SJSA1 (cell line): ENCODE measurements at regions not wholly inside any gene's neighbourhood (a gene's known extent, or its start where the extent isn't known, plus 50 kb on each side); places are given as distances from the start of the nearest gene placed in this dataset.
"Not testable (repeated sequence)": the region's sequence is repeated elsewhere in the genome, so short reads cannot be mapped to it uniquely, and the experiment has no call there.

Experiments used
- DNase-seq, 2 experiments: peaks; one replicate each; pipeline ENCODE4 v3.0.0-alpha.2; 2015 to 2020; ENCODE audit warnings: low spot score in 2 of 2, low read depth in 1 of 2
- H3K27ac ChIP-seq: fragments of 250-450 bp; sonication (Bioruptor Pico); 2 replicates; pipeline ENCODE4 v1.5.1; 2020; ENCODE audit warnings: mild to moderate bottlenecking, moderate library complexity
- H3K27me3 ChIP-seq: fragments of 250-450 bp; sonication (Bioruptor Pico); replicated peaks from 2 replicates; pipeline ENCODE4 v1.5.1; 2020; ENCODE audit warnings: mild to moderate bottlenecking, moderate library complexity
- H3K36me3 ChIP-seq: fragments of 250-450 bp; sonication (Bioruptor Pico); 2 replicates; pipeline ENCODE4 v1.5.1; 2020; ENCODE audit warnings: mild to moderate bottlenecking
- H3K4me1 ChIP-seq: fragments of 250-450 bp; sonication (Bioruptor Pico); replicated peaks from 2 replicates; pipeline ENCODE4 v1.6.1; 2021; ENCODE audit warnings: mild to moderate bottlenecking
- H3K4me3 ChIP-seq: fragments of 250-450 bp; sonication (Bioruptor Pico); 2 replicates; pipeline ENCODE4 v1.5.1; 2020; ENCODE audit warnings: mild to moderate bottlenecking
- H3K9me3 ChIP-seq: fragments of 250-450 bp; sonication (Bioruptor Pico); replicated peaks from 2 replicates; pipeline ENCODE4 v1.5.1; 2020; ENCODE audit warnings: mild to moderate bottlenecking

DNA sequence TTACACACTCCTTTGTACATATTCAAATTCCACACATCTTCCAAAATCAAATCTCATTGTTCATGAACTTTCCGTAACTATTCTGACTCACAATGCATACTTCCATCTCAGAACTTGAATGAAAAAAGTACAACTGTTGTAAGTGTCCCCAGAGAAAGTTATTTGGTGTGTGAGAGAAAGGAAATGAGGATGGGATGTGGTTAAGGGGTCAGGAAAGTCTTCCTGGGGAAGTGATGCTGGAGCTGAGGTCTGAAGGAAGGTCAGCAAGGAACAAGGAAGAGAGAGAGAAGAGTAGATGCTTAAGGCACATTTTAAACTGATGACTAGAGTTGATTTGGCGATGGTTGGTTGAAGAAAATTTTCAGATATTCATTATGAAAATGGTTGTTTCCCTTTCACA, 340.0 kb upstream of the STXBP6 start:
- H3K36me3 ChIP-seq: no peaks in the 10 kb centered on the region
- H3K4me1 ChIP-seq: no peaks in the 10 kb centered on the region
- H3K9me3 ChIP-seq: no peaks in the 10 kb centered on the region
- no peaks in the 10 kb centered on the region for H3K27me3 ChIP-seq
- H3K27ac ChIP-seq: no peak overlapping the region
- no peak overlapping the region for H3K4me3 ChIP-seq
- DNase-seq: no peak

GRCh38 chr14:25381498-25381897, 331.6 kb upstream of the STXBP6 start:
- H3K4me1 ChIP-seq: no peaks in the 10 kb centered on the region
- no peak overlapping the region for H3K4me3 ChIP-seq
- no peaks in the 10 kb centered on the region for H3K27me3 ChIP-seq
- DNase-seq: no peak
- H3K36me3 ChIP-seq: no peaks in the 10 kb centered on the region
- no peak overlapping the region for H3K27ac ChIP-seq
- H3K9me3 ChIP-seq: no peaks in the 10 kb centered on the region

DNA sequence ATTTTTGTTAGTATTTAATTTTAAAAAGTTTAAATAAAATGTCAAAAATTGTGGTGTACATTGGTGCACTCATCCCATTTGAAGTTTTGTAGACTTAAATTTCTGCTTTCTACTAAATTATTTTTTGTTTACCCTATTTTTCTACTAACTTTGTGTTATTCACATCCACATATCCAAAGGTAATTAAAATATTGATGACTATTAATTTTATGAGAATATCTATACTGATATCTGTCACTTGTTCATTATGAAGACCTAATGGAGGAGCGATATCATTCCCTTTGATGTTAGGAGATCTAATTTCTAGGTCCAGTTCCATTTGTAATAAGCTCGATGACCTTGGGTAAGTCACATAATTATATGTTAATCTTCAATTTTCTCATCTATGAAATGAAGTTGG, 325.7 kb upstream of the STXBP6 start:
- Histone ChIP-seq H3K4me1 (no peaks in the 10 kb centered on the region), H3K27me3 (no peaks in the 10 kb centered on the region)
- DNase-seq: no peak

GRCh38 chr14:25371068-25371467, 321.1 kb upstream of the STXBP6 start:
- Histone ChIP-seq H3K27me3 (no peaks in the 10 kb centered on the region), H3K4me1 (no peaks in the 10 kb centered on the region), H3K9me3 (no peaks in the 10 kb centered on the region), H3K36me3 (no peaks in the 10 kb centered on the region), H3K4me3 (no peak overlapping the region), H3K27ac (no peak overlapping the region)
- no peak for DNase-seq

More for the DNA sequence above, 325.7 kb upstream of the STXBP6 start:
- Histone ChIP-seq H3K27ac (no peak overlapping the region), H3K4me3 (no peak overlapping the region), H3K9me3 (no peaks in the 10 kb centered on the region), H3K36me3 (no peaks in the 10 kb centered on the region)

GRCh38 chr14:25370057-25370456, 320.1 kb upstream of the STXBP6 start:
- not testable (repeated sequence) for H3K36me3 ChIP-seq, H3K4me3 ChIP-seq, H3K27me3 ChIP-seq, DNase-seq, H3K4me1 ChIP-seq, H3K9me3 ChIP-seq, H3K27ac ChIP-seq

- Histone ChIP-seq H3K9me3 (no peaks in the 10 kb centered on the region), H3K27ac (no peak overlapping the region), H3K4me1 (no peaks in the 10 kb centered on the region), H3K36me3 (no peaks in the 10 kb centered on the region), H3K4me3 (no peak overlapping the region), H3K27me3 (no peaks in the 10 kb centered on the region)
- DNase-seq: no peak
Measured at GRCh38 chr14:25358330-25358729, 308.4 kb upstream of the STXBP6 start.

DNA sequence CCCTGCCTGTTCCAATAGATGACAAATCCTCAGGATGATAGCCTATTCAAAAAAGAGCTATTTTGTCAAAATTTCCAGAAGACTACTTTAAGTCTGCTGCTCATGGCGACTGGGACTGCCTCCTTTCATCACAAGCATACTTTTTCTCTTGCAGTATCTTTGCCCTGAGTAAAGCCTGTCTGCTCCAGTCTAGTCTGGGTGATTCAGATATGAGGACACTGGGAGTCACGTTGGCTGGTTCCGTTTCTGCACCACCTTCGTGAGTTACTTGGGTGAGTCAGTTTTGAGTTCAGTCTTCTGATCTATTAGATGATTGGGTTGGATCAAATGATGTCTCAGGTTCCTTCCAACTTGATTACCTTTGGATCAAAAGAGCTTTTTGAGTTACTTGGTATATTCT, 301.3 kb upstream of the STXBP6 start:
- Histone ChIP-seq H3K27me3 (no peaks in the 10 kb centered on the region), H3K4me1 (no peaks in the 10 kb centered on the region), H3K36me3 (no peaks in the 10 kb centered on the region), H3K4me3 (no peak overlapping the region), H3K9me3 (no peaks in the 10 kb centered on the region), H3K27ac (no peak overlapping the region)
- no peak for DNase-seq

- Histone ChIP-seq H3K27me3 (no peaks in the 10 kb centered on the region), H3K4me3 (no peak overlapping the region), H3K9me3 (no peaks in the 10 kb centered on the region), H3K27ac (no peak overlapping the region), H3K36me3 (no peaks in the 10 kb centered on the region), H3K4me1 (no peaks in the 10 kb centered on the region)
- no peak for DNase-seq
Measured at GRCh38 chr14:25350802-25351201, 300.9 kb upstream of the STXBP6 start.

DNA sequence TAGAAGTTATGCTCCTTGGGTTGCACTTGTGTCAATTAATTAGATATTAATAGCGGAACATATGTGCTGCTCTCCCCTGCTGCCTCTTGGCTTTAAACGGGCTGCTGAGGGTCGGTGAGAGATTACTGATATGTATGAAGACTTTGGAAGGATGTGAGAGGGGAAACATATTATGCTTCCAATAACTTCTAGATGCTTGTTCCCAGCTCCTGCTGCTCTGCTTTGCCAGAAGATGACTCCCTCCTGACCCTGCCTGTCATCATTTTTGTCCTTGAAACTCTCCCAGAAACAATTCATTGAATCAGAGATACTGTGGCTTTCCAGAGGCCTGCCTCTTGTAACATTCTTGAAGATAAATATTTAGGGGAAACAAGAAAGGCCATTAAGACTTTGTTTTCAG, 300.1 kb upstream of the STXBP6 start:
- Histone ChIP-seq H3K27ac (no peak overlapping the region), H3K36me3 (no peaks in the 10 kb centered on the region), H3K9me3 (no peaks in the 10 kb centered on the region), H3K4me1 (no peaks in the 10 kb centered on the region), H3K27me3 (no peaks in the 10 kb centered on the region), H3K4me3 (no peak overlapping the region)
- no peak for DNase-seq

DNA sequence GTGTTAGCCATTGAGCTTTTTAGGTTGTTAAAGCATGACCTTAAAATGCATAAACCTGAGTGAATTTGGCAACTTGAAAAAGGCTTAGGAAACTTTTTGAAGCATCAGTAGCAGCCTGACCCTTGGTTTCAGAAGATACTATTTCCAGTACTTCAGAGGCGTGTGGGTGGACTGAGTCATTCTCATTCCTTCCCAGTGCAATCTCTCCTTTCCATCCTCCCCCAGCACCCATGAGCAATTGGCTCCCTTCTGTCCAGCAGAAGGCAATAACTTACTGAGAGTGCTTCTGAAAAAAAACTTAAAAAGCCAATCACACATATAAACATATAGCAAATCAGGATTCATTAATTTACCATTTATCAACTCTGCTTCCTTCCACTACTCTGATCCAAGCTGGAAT, 299.3 kb upstream of the STXBP6 start:
- Histone ChIP-seq H3K4me3 (no peak overlapping the region), H3K4me1 (no peaks in the 10 kb centered on the region), H3K36me3 (no peaks in the 10 kb centered on the region), H3K27me3 (no peaks in the 10 kb centered on the region), H3K27ac (no peak overlapping the region), H3K9me3 (no peaks in the 10 kb centered on the region)
- no peak for DNase-seq

GRCh38 chr14:25340882-25341281, 290.9 kb upstream of the STXBP6 start:
- no peak for DNase-seq

DNA sequence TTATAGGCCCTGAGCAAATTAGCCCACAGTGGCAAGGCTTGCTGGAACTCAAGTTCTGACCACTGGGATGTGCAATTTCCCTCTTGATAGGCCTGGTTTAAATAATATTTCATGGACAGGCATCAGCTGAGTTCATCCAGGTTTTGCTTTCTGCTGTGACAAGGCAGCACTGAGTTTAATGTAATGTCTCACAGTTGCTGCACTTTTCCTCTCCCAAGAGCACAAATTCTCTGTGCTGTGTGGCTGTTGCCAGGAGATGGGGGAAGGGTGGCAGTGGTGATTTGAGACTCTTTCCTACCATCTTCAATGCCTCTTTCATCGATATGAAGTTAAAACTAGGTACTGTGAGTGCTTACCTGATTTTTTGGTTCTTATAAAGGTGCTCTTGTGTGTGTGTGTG, 272.8 kb upstream of the STXBP6 start:
- H3K4me3 ChIP-seq: no peak overlapping the region
- no peak for DNase-seq
- no peaks in the 10 kb centered on the region for H3K27me3 ChIP-seq
- H3K36me3 ChIP-seq: no peaks in the 10 kb centered on the region
- H3K27ac ChIP-seq: no peak overlapping the region
- H3K9me3 ChIP-seq: no peaks in the 10 kb centered on the region; the same call in 1 of the 2 replicates
- no peaks in the 10 kb centered on the region for H3K4me1 ChIP-seq

More at GRCh38 chr14:25340882-25341281, 290.9 kb upstream of the STXBP6 start:
- H3K9me3 ChIP-seq: no peaks in the 10 kb centered on the region
- no peak overlapping the region for H3K27ac ChIP-seq
- H3K27me3 ChIP-seq: no peaks in the 10 kb centered on the region
- no peak overlapping the region for H3K4me3 ChIP-seq
- no peaks in the 10 kb centered on the region for H3K36me3 ChIP-seq
- no peaks in the 10 kb centered on the region for H3K4me1 ChIP-seq

DNA sequence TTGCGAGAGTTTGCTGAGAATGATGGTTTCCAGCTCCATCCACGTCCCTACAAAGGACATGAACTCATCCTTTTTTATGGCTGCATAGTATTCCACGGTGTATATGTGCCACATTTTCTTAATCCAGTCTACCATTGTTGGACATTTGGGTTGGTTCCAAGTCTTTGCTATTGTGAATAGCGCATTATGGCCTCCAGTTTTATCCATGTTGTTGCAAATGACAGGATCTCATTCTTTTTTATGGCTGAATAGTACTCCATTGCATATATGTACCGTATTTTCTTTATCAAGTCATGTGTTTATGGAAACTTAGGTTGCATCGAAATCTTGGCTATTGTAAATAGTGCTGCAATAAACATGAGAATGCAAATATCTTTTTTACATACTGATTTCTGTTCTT, 266.1 kb upstream of the STXBP6 start:
- not testable (repeated sequence) for H3K9me3 ChIP-seq, DNase-seq, H3K36me3 ChIP-seq

DNA sequence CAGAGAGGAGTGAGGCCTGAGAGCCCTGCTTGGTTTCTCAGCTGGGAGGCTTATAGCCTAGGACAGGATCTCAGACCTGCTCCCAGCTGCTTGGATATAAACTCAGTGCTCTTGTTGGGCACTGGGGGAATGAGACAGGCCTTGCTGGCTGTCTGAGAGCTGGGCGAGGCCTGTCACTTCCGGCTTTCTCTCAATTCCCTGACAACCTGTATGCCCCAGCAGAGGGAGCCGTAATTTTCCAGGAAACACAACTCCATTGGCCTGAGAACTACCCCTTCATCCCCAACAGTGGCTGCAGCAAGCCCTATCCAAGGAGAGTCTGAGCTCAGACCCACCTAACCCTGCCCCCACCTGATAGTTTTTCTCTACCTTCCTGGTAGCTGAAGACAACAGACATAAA, 258.3 kb upstream of the STXBP6 start:
- Histone ChIP-seq H3K36me3 (no peaks in the 10 kb centered on the region), H3K4me3 (no peak overlapping the region), H3K4me1 (no peaks in the 10 kb centered on the region), H3K27ac (no peak overlapping the region), H3K27me3 (no peaks in the 10 kb centered on the region), H3K9me3 (no peaks in the 10 kb centered on the region)
- DNase-seq: no peak

More for the DNA sequence above, 266.1 kb upstream of the STXBP6 start:
- not testable (repeated sequence) for H3K4me1 ChIP-seq, H3K4me3 ChIP-seq, H3K27ac ChIP-seq, H3K27me3 ChIP-seq

GRCh38 chr14:25303934-25304333, 254.0 kb upstream of the STXBP6 start:
- Histone ChIP-seq H3K27me3 (no peaks in the 10 kb centered on the region), H3K4me1 (no peaks in the 10 kb centered on the region), H3K9me3 (no peaks in the 10 kb centered on the region), H3K27ac (no peak overlapping the region), H3K4me3 (no peak overlapping the region), H3K36me3 (no peaks in the 10 kb centered on the region)
- DNase-seq: no peak
